K562 (cell line): ENCODE measurements at regions not wholly inside any gene's neighbourhood (a gene's known extent, or its start where the extent isn't known, plus 50 kb on each side); places are given as distances from the start of the nearest gene placed in this dataset.

Experiments
- ATAC-seq: fragments of 200-7000 bp; cut with Tn5 transposase; 3 replicates; pipeline ENCODE4 v1.9.1; 2020; ENCODE audit warnings: moderate library complexity
- BruUV-seq: library from RNA; stranded (reverse); fragments of 400-500 nt; replicated peaks from 2 replicates; lab custom pipeline; 2021; lab: Mats Ljungman, UMichigan
- CTCF ChIA-PET: fragments of 300-600 bp; formaldehyde crosslinking; extraction: SDS; loops from one replicate; lab custom pipeline; 2021; ENCODE audit warnings: low intra/inter-chr PET ratio; lab: Yijun Ruan, JAX
- POLR2A ChIA-PET: fragments of 300-600, 350-650 bp; sonication (Branson Sonifier 250); formaldehyde crosslinking; extraction: SDS; loops from one replicate; lab custom pipeline; 2021; ENCODE audit warnings: antibody characterized with exemption, inconsistent platforms; lab: Yijun Ruan, JAX
- DNase-seq, 4 experiments: peaks; one replicate each; pipeline versions ENCODE4 v3.0.0 to v3.0.0-alpha.2; 2011 to 2018; ENCODE audit warnings: low spot score in 3 of 4, mixed read lengths in 3 of 4; ENCODE audit errors: extremely low read depth in 1 of 4
- FAIRE-seq: peaks from 2 replicates; lab custom pipeline; 2011; peaks lifted over from hg19 to GRCh38; lab: Jason Lieb, UNC
- H2AFZ ChIP-seq: 2 replicates; pipeline ENCODE4 v1.6.0; 2011; ENCODE audit warnings: low read depth, low read length, control low read depth, inconsistent platforms
- H3K27ac ChIP-seq: fragments of 200-600 bp; 3 replicates; pipeline ENCODE4 v1.8.0; 2011; ENCODE audit warnings: low read depth, mild to moderate bottlenecking, control low read depth, inconsistent platforms, low read length, moderate library complexity, mixed read lengths; ENCODE audit errors: extremely low read depth
- H3K27me3 ChIP-seq, 2 experiments: fragments of 300-600 bp in 1 of 2; 2 replicates in 1 of 2; 3 replicates in 1 of 2; pipeline versions ENCODE4 v1.6.0 to v1.8.0; 2011; ENCODE audit warnings: inconsistent platforms in 2 of 2, low read length in 2 of 2, mild to moderate bottlenecking in 1 of 2, mixed read lengths in 1 of 2, moderate library complexity in 1 of 2; ENCODE audit not compliant: control insufficient read depth in 2 of 2, insufficient read depth in 2 of 2
- H3K36me3 ChIP-seq: fragments of 300-600 bp; 3 replicates; pipeline ENCODE4 v1.8.0; 2011; ENCODE audit warnings: mild to moderate bottlenecking, low read length, inconsistent platforms; ENCODE audit not compliant: control insufficient read depth, insufficient read depth
- H3K4me1 ChIP-seq, 2 experiments: fragments of 200-600 bp in 1 of 2; replicated peaks in 1 of 2; 2 replicates in 1 of 2; 3 replicates in 1 of 2; pipeline versions ENCODE4 v1.5.1 to v1.8.0; 2011; ENCODE audit warnings: inconsistent platforms in 2 of 2, low read length in 2 of 2, mild to moderate bottlenecking in 1 of 2, mixed read lengths in 1 of 2, moderate library complexity in 1 of 2; ENCODE audit not compliant: control insufficient read depth in 2 of 2, insufficient read depth in 2 of 2
- H3K4me2 ChIP-seq: 2 replicates; pipeline ENCODE4 v1.6.1; 2011; ENCODE audit warnings: low read length, control low read depth, inconsistent platforms, mixed read lengths; ENCODE audit not compliant: insufficient read depth
- H3K4me3 ChIP-seq: fragments of 200-600 bp; sonication (generic), shearing (Covaris generic); 2 replicates; pipeline ENCODE4 v1.5.1; 2016; ENCODE audit warnings: control low read depth, inconsistent platforms
- H3K79me2 ChIP-seq: fragments of 200-600 bp; 3 replicates; pipeline ENCODE4 v1.8.0; 2011; ENCODE audit warnings: low read length, inconsistent platforms; ENCODE audit not compliant: control insufficient read depth, insufficient read depth
- H3K9ac ChIP-seq, 2 experiments: 2 replicates each; pipeline versions ENCODE4 v1.6.0 to v1.6.1; 2011; ENCODE audit warnings: low read depth in 2 of 2, low read length in 2 of 2, control low read depth in 1 of 2, inconsistent platforms in 1 of 2, mild to moderate bottlenecking in 1 of 2, mixed read lengths in 1 of 2; ENCODE audit not compliant: insufficient read depth in 1 of 2
- H3K9me1 ChIP-seq: one replicate; pipeline ENCODE4 v1.6.0; 2011; ENCODE audit warnings: inconsistent platforms, mild to moderate bottlenecking, low read length, moderate library complexity; ENCODE audit not compliant: control insufficient read depth, insufficient read depth
- H3K9me3 ChIP-seq: replicated peaks from 2 replicates; pipeline ENCODE4 v1.5.1; 2011; ENCODE audit warnings: low read depth, low read length, inconsistent platforms; ENCODE audit not compliant: control insufficient read depth, insufficient read depth
- H4K20me1 ChIP-seq: replicated peaks from 2 replicates; pipeline ENCODE4 v1.6.1; 2011; ENCODE audit warnings: low read length, inconsistent platforms, mixed read lengths; ENCODE audit not compliant: control insufficient read depth, insufficient read depth
- ATF1 ChIP-seq, 2 experiments: fragments of 450-650 bp in 1 of 2; IDR thresholded peaks; 2 replicates each; pipeline ENCODE4 v1.6.1; 2016; ENCODE audit warnings: missing compliant biosample characterization in 1 of 2, missing genetic modification characterization in 1 of 2
- CREB1 ChIP-seq, 2 experiments: sonication (generic) in 1 of 2; formaldehyde crosslinking in 1 of 2; IDR thresholded peaks; 2 replicates each; pipeline versions ENCODE4 v1.6.1 to v1.8.0; 2012 to 2022; ENCODE audit warnings: inconsistent platforms in 1 of 2, mild to moderate bottlenecking in 1 of 2, missing genetic modification reagents in 1 of 2, moderate library complexity in 1 of 2
- FOXP4 ChIP-seq: sonication (generic); formaldehyde crosslinking; IDR thresholded peaks from 2 replicates; pipeline ENCODE4 v1.8.0; 2022; ENCODE audit warnings: mild to moderate bottlenecking, missing genetic modification reagents, borderline replicate concordance
- GABPB2 ChIP-seq: fragments of 250-450 bp; sonication (Bioruptor Pico); conservative IDR thresholded peaks from 2 replicates; pipeline ENCODE4 v1.5.1; 2021; ENCODE audit warnings: mild to moderate bottlenecking
- IRF1 ChIP-seq: sonication (generic); formaldehyde crosslinking; IDR thresholded peaks from 2 replicates; pipeline ENCODE4 v1.8.0; 2022; ENCODE audit warnings: missing genetic modification reagents, mild to moderate bottlenecking, borderline replicate concordance
- KDM4B ChIP-seq, 2 experiments: fragments of 450-650 bp in 1 of 2; sonication (generic) in 1 of 2; IDR thresholded peaks; 2 replicates each; pipeline ENCODE4 v1.6.1; 2016 to 2017; ENCODE audit warnings: borderline replicate concordance in 2 of 2, antibody characterized with exemption in 1 of 2, low read depth in 1 of 2, mild to moderate bottlenecking in 1 of 2
- RBM17 ChIP-seq: fragments of 200-400 bp; formaldehyde crosslinking; IDR thresholded peaks from 2 replicates; pipeline ENCODE4 v1.6.1; 2017; ENCODE audit warnings: low read depth, mild to moderate bottlenecking, low read length, borderline replicate concordance
- SRSF3 ChIP-seq: fragments of 200-400 bp; formaldehyde crosslinking; IDR thresholded peaks from 2 replicates; pipeline ENCODE4 v1.6.1; 2016; ENCODE audit warnings: mild to moderate bottlenecking, low read length, moderate library complexity; ENCODE audit not compliant: insufficient read depth
- TAF9B ChIP-seq: fragments of 450-650 bp; IDR thresholded peaks from 2 replicates; pipeline ENCODE4 v1.6.1; 2018; ENCODE audit warnings: mild to moderate bottlenecking; ENCODE audit not compliant: partially characterized antibody
- WHSC1 ChIP-seq: IDR thresholded peaks from one replicate; pipeline ENCODE4 v1.6.1; 2012; ENCODE audit warnings: low read length, control low read depth, inconsistent platforms
- ZKSCAN1 ChIP-seq: fragments of 150-350 bp; IDR thresholded peaks from 2 replicates; pipeline ENCODE4 v1.6.1; 2016; ENCODE audit warnings: low read depth, low read length
- ZNF140 ChIP-seq: fragments of 250-450 bp; sonication (Bioruptor Pico); IDR thresholded peaks from 2 replicates; pipeline ENCODE4 v1.8.0; 2021; ENCODE audit warnings: moderate library complexity, mild to moderate bottlenecking, inconsistent platforms
- ZNF143 ChIP-seq: sonication (generic); formaldehyde crosslinking; IDR thresholded peaks from 2 replicates; pipeline ENCODE4 v1.9.0; 2022; ENCODE audit warnings: mild to moderate bottlenecking, missing genetic modification reagents
- ZNF324 ChIP-seq: fragments of 250-450 bp; sonication (Bioruptor Pico); IDR thresholded peaks from 2 replicates; pipeline ENCODE4 v1.4.0; 2020; ENCODE audit warnings: mild to moderate bottlenecking
- ZNF431 ChIP-seq: sonication (generic); formaldehyde crosslinking; IDR thresholded peaks from 2 replicates; pipeline ENCODE4 v1.8.0; 2022; ENCODE audit warnings: mild to moderate bottlenecking, missing genetic modification reagents
- WGBS: fragments of 100-300 bp; shearing (Covaris generic); methylation state at CpG from one replicate; pipeline ENCODE4 v1.1.6; 2016; ENCODE audit warnings: low coverage, mixed read lengths; ENCODE audit not compliant: insufficient coverage; ENCODE audit errors: missing lambda C conversion rate; 5-methylcytosine and 5-hydroxymethylcytosine counted together
- in situ Hi-C: fragments of 300-500 bp; cut with MboI; formaldehyde crosslinking; loops from 4 replicates; pipeline ENCODE4 v1.15.0; 2018; ENCODE audit warnings: inconsistent platforms, mixed read lengths
- intact Hi-C: fragments of 100-400 bp; cut with micrococcal nuclease; formaldehyde crosslinking; loops from 2 replicates; pipeline ENCODE4 v1.14.2; 2022
- TF ChIP-seq, protein P1 (sequence below): fragments of 450-650 bp; formaldehyde crosslinking; IDR thresholded peaks from 2 replicates; pipeline ENCODE4 v1.4.0; 2022; ENCODE audit warnings: mild to moderate bottlenecking, moderate library complexity

DNA sequence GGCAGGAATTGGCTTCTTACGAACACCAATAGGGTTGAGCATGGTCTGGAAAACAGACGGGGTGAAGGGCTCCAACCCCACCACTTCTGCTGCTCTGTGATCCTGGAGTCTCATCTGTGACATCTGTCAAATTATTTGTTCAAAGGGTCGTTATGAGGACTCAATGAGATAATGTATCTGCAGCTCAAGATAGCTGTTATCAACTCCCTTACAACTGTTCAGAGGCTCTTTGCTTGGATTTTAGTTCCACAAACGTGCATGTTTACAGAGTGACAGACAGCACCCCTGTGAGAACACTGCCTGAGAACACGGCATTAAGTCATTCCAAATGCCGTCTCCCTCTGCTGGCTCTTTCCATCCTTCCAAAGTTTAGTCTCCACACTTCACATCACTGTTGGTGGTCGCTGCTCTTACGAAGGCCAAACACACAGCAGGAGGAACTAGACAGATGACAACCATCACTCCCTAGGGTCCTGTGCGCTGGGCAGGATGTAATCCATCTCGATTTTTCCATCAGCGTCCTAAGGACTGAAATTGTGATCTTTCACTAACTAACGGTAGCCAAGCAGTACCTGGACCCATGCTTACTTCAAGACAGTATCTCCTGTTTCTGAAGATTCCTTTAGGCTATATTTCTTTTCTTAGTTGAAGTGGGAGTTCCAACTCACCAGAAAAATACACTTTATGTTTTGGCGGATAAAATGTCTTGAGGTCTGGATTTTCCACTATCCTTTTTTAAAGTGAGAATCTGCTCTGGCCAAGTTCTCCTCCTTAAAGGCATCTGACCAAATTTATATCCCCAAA is 220.3 kb downstream of the ANAPC1 start (continued):
- TF ChIP-seq, protein P1, sequence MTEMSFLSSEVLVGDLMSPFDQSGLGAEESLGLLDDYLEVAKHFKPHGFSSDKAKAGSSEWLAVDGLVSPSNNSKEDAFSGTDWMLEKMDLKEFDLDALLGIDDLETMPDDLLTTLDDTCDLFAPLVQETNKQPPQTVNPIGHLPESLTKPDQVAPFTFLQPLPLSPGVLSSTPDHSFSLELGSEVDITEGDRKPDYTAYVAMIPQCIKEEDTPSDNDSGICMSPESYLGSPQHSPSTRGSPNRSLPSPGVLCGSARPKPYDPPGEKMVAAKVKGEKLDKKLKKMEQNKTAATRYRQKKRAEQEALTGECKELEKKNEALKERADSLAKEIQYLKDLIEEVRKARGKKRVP: 0 out of 2 replicates have a peak, but pooled peaks have one; percentile 22
- TF ChIP-seq, all 486 proteins: peak for 74

DNA sequence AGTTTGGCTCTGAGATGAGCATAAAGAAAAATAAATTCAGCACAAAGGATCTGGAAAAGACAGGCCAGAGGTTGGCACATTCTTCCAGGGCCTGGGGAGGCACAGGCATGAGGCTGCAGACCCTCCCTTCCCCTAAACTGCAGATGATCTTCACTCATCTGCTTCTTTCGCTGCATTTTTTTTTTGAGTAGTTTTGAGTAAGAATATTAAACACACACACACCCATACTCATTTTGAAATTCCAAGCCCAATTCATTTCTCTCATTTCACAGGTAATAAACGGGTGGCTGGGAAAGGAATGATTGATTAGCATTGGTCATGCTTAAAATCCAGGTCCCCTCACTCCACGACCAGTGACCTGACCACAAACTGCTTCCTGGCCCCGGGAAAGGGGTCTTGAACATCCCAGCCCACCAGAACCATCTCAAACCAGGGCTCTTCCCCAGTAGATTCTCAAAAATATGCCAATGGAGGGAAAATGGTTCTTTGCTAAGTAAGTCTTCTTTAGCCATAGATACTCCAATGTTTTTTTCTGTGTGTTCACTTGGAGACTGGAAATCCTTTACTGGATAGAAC is 219.6 kb downstream of the ANAPC1 start:
- in situ Hi-C loops: no loop called here
- Histone ChIP-seq H4K20me1 (0 out of 2 replicates have a peak, but pooled peaks cover 3% of the 10 kb centered on the region), H3K4me2 (no peak overlapping the region; the same call in 1 of the 2 replicates), H3K9ac (no peak overlapping the region), H3K9me3 (no peaks in the 10 kb centered on the region; the same call in 1 of the 2 replicates), H3K9me1 (no peaks in the 10 kb centered on the region), H3K27me3 (no peaks in the 10 kb centered on the region), H3K36me3 (no peaks in the 10 kb centered on the region; the same call in 2 of the 3 replicates), H3K79me2 (no peaks in the 10 kb centered on the region), H3K4me1 (peaks cover 9 to 22% of the 10 kb centered on the region in 2 experiments; a peak in 4 of 5 replicates), H3K4me3 (no peak overlapping the region), H3K27ac (no peak overlapping the region), H2AFZ (no peak overlapping the region)
- BruUV-seq: no TSS peak
- no peak for ATAC-seq
- FAIRE-seq: peak; percentile 6
- intact Hi-C loops: no loop called here
- ChIA-PET CTCF (no interaction called here), POLR2A (no interaction called here)
- WGBS: 54% methylated on average over 4 of the region's 4 CpGs
- DNase-seq: no peak
- TF ChIP-seq RBM17: no peak
- no peak for TF ChIP-seq FOXP4
- no peak for TF ChIP-seq SRSF3
- TF ChIP-seq GABPB2: no peak
- no peak for TF ChIP-seq IRF1 (CRISPR knock-in tag)
- TF ChIP-seq CREB1 (IDR thresholded peaks at IDR 0.05): no peak
- TF ChIP-seq CREB1 (CRISPR knock-in tag; IDR thresholded peaks at IDR 0.05): no peak
- TF ChIP-seq ATF1 (CRISPR knock-in tag; IDR thresholded peaks at IDR 0.05): no peak
- no peak for TF ChIP-seq ATF1 (tag; IDR thresholded peaks at IDR 0.05)
- no peak for TF ChIP-seq KDM4B (IDR thresholded peaks at IDR 0.05; ENCODE audit: borderline replicate concordance in 2 of 2, low read depth in 1 of 2)
- no peak for TF ChIP-seq ZKSCAN1
- no peak for TF ChIP-seq TAF9B
- TF ChIP-seq ZNF324: no peak
- TF ChIP-seq ZNF431 (CRISPR knock-in tag): no peak
- no peak for TF ChIP-seq WHSC1
- TF ChIP-seq ZNF143: no peak
- no peak for TF ChIP-seq ZNF140 (CRISPR knock-in tag)
